Endothelial cell of umbilical vein (primary cell): ENCODE measurements at regions not wholly inside any gene's neighbourhood (a gene's known extent, or its start where the extent isn't known, plus 50 kb on each side); places are given as distances from the start of the nearest gene placed in this dataset.

Experiments
- BruUV-seq: library from RNA; stranded (reverse); fragments of 400-500 nt; replicated peaks from 2 replicates; lab custom pipeline; 2021; lab: Mats Ljungman, UMichigan
- CTCF ChIA-PET: fragments of 300-600, 350-600 bp; sonication (Branson Sonifier 250); formaldehyde crosslinking; loops from one replicate; lab custom pipeline; 2021; ENCODE audit warnings: antibody characterized with exemption, inconsistent platforms; lab: Charles Lee
- POLR2A ChIA-PET: fragments of 300-600, 350-600 bp; sonication (Branson Sonifier 250); formaldehyde crosslinking; loops from one replicate; lab custom pipeline; 2021; ENCODE audit warnings: antibody characterized with exemption, inconsistent platforms; lab: Charles Lee
- DNase-seq: peaks from one replicate; pipeline ENCODE4 v3.0.0-alpha.2; 2011; ENCODE audit warnings: low read depth, low spot score
- FAIRE-seq: peaks from 2 replicates; lab custom pipeline; 2011; peaks lifted over from hg19 to GRCh38; lab: Jason Lieb, UNC
- H2AFZ ChIP-seq: 2 replicates; pipeline ENCODE4 v1.6.0; 2012; ENCODE audit warnings: low read depth, low read length, control low read depth, inconsistent platforms
- H3K27ac ChIP-seq: 2 replicates; pipeline ENCODE4 v1.5.1; 2011; ENCODE audit warnings: low read depth, mild to moderate bottlenecking, control low read depth, low read length, moderate library complexity; ENCODE audit not compliant: insufficient read depth
- H3K27me3 ChIP-seq, 2 experiments: 2 replicates each; pipeline versions ENCODE4 v1.6.0 to v1.6.1; 2011; ENCODE audit warnings: low read length in 2 of 2, mixed read lengths in 1 of 2; ENCODE audit not compliant: control insufficient read depth in 2 of 2, insufficient read depth in 2 of 2
- H3K36me3 ChIP-seq, 2 experiments: 2 replicates in 1 of 2; 3 replicates in 1 of 2; pipeline ENCODE4 v1.5.1; 2011; ENCODE audit warnings: low read length in 2 of 2, mild to moderate bottlenecking in 1 of 2, moderate library complexity in 1 of 2; ENCODE audit not compliant: control insufficient read depth in 2 of 2, insufficient read depth in 2 of 2; ENCODE audit errors: extremely low read depth in 1 of 2
- H3K4me1 ChIP-seq: 3 replicates; pipeline ENCODE4 v1.5.1; 2011; ENCODE audit warnings: mild to moderate bottlenecking, low read length; ENCODE audit not compliant: control insufficient read depth, insufficient read depth; ENCODE audit errors: extremely low read depth
- H3K4me2 ChIP-seq: 2 replicates; pipeline ENCODE4 v1.6.1; 2011; ENCODE audit warnings: low read length, control low read depth, mixed read lengths; ENCODE audit not compliant: insufficient read depth
- H3K4me3 ChIP-seq, 3 experiments: fragments of 200-600 bp in 1 of 3; sonication (generic), shearing (Covaris generic) in 1 of 3; replicated peaks in 1 of 3; 2 replicates each; pipeline ENCODE4 v1.5.1; 2011 to 2016; ENCODE audit warnings: control low read depth in 3 of 3, low read length in 3 of 3, mild to moderate bottlenecking in 2 of 3, inconsistent platforms in 1 of 3, low read depth in 1 of 3, moderate library complexity in 1 of 3; ENCODE audit not compliant: insufficient read depth in 1 of 3
- H3K79me2 ChIP-seq: 2 replicates; pipeline ENCODE4 v1.6.0; 2012; ENCODE audit warnings: low read length, inconsistent platforms; ENCODE audit not compliant: control insufficient read depth, insufficient read depth
- H3K9ac ChIP-seq: replicated peaks from 2 replicates; pipeline ENCODE3; 2011; ENCODE audit warnings: low read length, control low read depth; ENCODE audit not compliant: insufficient read depth; ENCODE audit errors: extremely low read depth
- H3K9me1 ChIP-seq: replicated peaks from 3 replicates; pipeline ENCODE4 v1.6.0; 2011; ENCODE audit warnings: mild to moderate bottlenecking, low read length; ENCODE audit not compliant: control insufficient read depth, insufficient read depth; ENCODE audit errors: extremely low read depth
- H3K9me3 ChIP-seq: replicated peaks from 2 replicates; pipeline ENCODE4 v1.5.1; 2012; ENCODE audit warnings: low read length, inconsistent platforms; ENCODE audit not compliant: control insufficient read depth, insufficient read depth
- H4K20me1 ChIP-seq: replicated peaks from 2 replicates; pipeline ENCODE3; 2011; ENCODE audit warnings: mild to moderate bottlenecking, low read length; ENCODE audit not compliant: control insufficient read depth, insufficient read depth; ENCODE audit errors: extremely low read depth
- EZH2 ChIP-seq: IDR thresholded peaks from 2 replicates; pipeline ENCODE4 v1.6.1; 2012; ENCODE audit warnings: borderline replicate concordance, low read depth, mild to moderate bottlenecking, moderate library complexity, low read length, inconsistent platforms; ENCODE audit not compliant: severe bottlenecking
- FOS ChIP-seq: IDR thresholded peaks from 2 replicates; pipeline ENCODE4 v1.6.1; 2011; ENCODE audit warnings: mild to moderate bottlenecking, low read length, moderate library complexity, borderline replicate concordance; ENCODE audit not compliant: insufficient read depth
- GATA2 ChIP-seq: IDR thresholded peaks from 2 replicates; pipeline ENCODE4 v1.7.0; 2011; ENCODE audit warnings: low read depth, mild to moderate bottlenecking, moderate library complexity, mixed read lengths, low read length; ENCODE audit not compliant: insufficient read length, insufficient read depth
- JUN ChIP-seq: IDR thresholded peaks from 2 replicates; pipeline ENCODE4 v1.6.1; 2011; ENCODE audit warnings: borderline replicate concordance, low read depth; ENCODE audit not compliant: insufficient read length, insufficient read depth
- POLR2A ChIP-seq: IDR thresholded peaks from 2 replicates; pipeline ENCODE4 v1.6.1; 2012; ENCODE audit warnings: low read depth, mild to moderate bottlenecking, control low read depth, low read length
- dilution Hi-C: fragments of 300-500 bp; cut with MboI; formaldehyde crosslinking; loops from one replicate; pipeline ENCODE4 v1.15.0; 2019; ENCODE audit warnings: low sequenced_read_pairs; ENCODE audit not compliant: extremely low pct_ligation_motif_present
- intact Hi-C: fragments of 100-400 bp; cut with micrococcal nuclease; formaldehyde crosslinking; loops from one replicate; pipeline ENCODE4 v1.10.0; 2022
- TF ChIP-seq, protein P1 (sequence below): IDR thresholded peaks from 2 replicates; pipeline ENCODE4 v1.6.1; 2011; ENCODE audit not compliant: insufficient read depth, insufficient read length

DNA sequence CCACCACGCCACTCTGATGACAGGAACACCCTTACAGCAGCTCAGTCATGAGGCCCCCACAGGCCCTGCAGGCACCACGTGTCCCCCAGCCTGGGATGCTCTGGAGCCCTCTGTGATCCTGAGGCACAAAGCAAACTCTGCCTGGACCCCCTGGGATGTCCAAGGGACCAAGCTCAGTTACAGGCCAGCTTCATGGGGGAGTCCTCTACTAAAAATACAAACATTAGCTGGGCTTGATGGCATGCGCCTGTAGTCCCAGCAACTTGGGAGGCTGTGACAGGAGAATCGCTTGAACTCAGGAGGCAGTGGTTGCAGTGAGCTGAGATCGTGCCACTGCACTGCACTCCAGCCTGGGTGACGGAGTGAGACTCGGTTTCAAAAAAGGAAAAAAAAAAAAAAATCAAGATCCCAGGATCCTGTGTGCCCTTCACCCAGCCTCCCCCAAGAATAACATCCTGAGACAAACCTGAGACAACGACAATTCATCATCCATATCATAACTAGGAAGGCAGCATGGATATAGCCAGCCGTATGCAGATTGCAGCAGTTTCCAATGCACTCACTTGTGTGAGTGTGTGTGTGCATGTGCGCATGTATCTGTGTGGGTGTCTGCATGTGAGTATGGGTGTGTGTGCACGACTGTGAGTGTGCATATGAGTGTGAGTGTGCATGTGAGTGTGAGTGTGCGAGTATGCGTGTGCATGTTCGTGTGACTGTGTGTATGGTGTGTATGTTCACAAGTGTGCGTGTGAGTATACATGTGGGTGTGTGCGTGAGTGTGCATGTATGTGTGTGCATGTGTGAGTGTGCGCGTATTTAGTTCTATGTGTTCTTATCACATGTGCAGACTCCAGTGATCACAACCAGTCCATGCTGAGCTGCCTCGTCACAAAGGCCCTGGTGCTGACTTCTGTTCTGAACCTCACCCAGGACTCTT lies 52.1 kb downstream of the NCOR2 start:
- DNase-seq, result no peak
- Histone ChIP-seq H3K9me1 (no peaks in the 10 kb centered on the region), H3K36me3 (no peaks in the 10 kb centered on the region), H3K27ac (no peak overlapping the region), H2AFZ (no peak overlapping the region), H3K9ac (no peak overlapping the region), H3K79me2 (peaks cover 51% of the 10 kb centered on the region), H3K4me3 (no peak overlapping the region), H3K9me3 (no peaks in the 10 kb centered on the region), H3K4me1 (peaks cover 61% of the 10 kb centered on the region), H3K4me2 (no peak overlapping the region), H4K20me1 (no peaks in the 10 kb centered on the region), H3K27me3 (no peaks in the 10 kb centered on the region)
- no peak for FAIRE-seq
- BruUV-seq, result no TSS peak
- intact Hi-C loops, result no loop called here
- POLR2A ChIA-PET, result interaction anchor here (0.7 kb wide), 1 partner anchor 35 kb away, joined by 9 read pairs; no protein-coding TSS in a partner anchor
- TF ChIP-seq GATA2 (no peak), JUN (no peak), POLR2A (no peak), FOS (no peak), EZH2 (no peak)
- TF ChIP-seq, protein P1, sequence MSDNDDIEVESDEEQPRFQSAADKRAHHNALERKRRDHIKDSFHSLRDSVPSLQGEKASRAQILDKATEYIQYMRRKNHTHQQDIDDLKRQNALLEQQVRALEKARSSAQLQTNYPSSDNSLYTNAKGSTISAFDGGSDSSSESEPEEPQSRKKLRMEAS, result no peak
- CTCF ChIA-PET, result interaction anchor here (1.5 kb wide), 1 partner anchor 127 kb away, joined by 4 read pairs; no protein-coding TSS in a partner anchor
- dilution Hi-C loops, result no loop called here
